NCI-H748 (cell line): ENCODE measurements at regions not wholly inside any gene's neighbourhood (a gene's known extent, or its start where the extent isn't known, plus 50 kb on each side); places are given as distances from the start of the nearest gene placed in this dataset.
"Not testable (repeated sequence)": the region's sequence is repeated elsewhere in the genome, so short reads cannot be mapped to it uniquely, and the experiment has no call there.

ENCODE experiments used
- DNase-seq: peaks from one replicate; lab custom pipeline; 2025; ENCODE audit not compliant: unreplicated experiment; lab: John Stamatoyannopoulos, UW

- DNase-seq: not testable (repeated sequence)
These were observed 66.3 kb upstream of the CTSV start for GRCh38 chr9:97105220-97105619.

GRCh38 chr9:97103613-97104383 lies 64.9 kb upstream of the CTSV start:
- not testable (repeated sequence) for DNase-seq

- not testable (repeated sequence) for DNase-seq
These were observed 60.6 kb upstream of the CTSV start for GRCh38 chr9:97099540-97099939.

GRCh38 chr9:97096793-97097192 lies 57.9 kb upstream of the CTSV start:
- no peak for DNase-seq

- not testable (repeated sequence) for DNase-seq
These were observed 50.4 kb upstream of the CTSV start for GRCh38 chr9:97089361-97089760.
